HepG2 (cell line): ENCODE measurements at regions not wholly inside any gene's neighbourhood (a gene's known extent, or its start where the extent isn't known, plus 50 kb on each side); places are given as distances from the start of the nearest gene placed in this dataset.

Experiments used
- ATAC-seq: fragments of 200-7000 bp; cut with Tn5 transposase; 3 replicates; pipeline ENCODE4 v1.9.1; 2020; ENCODE audit warnings: mild to moderate bottlenecking, moderate library complexity
- BruUV-seq: library from RNA; stranded (reverse); fragments of 400-500 nt; replicated peaks from 2 replicates; lab custom pipeline; 2021; lab: Mats Ljungman, UMichigan
- CTCF ChIA-PET: fragments of 300-600 bp; formaldehyde crosslinking; extraction: SDS; loops from one replicate; lab custom pipeline; 2021; ENCODE audit warnings: low total read pairs, inconsistent platforms, low intra/inter-chr PET ratio; lab: Yijun Ruan, JAX
- POLR2A ChIA-PET: fragments of 350-600 bp; sonication (Branson Sonifier 250); formaldehyde crosslinking; loops from one replicate; lab custom pipeline; 2020; ENCODE audit warnings: antibody characterized with exemption, inconsistent platforms; lab: Yijun Ruan, JAX
- DNase-seq: peaks from one replicate; pipeline ENCODE4 v3.0.0-alpha.2; 2015; ENCODE audit warnings: low spot score
- FAIRE-seq: peaks from 3 replicates; lab custom pipeline; 2011; peaks lifted over from hg19 to GRCh38; lab: Jason Lieb, UNC
- H2AFZ ChIP-seq: one replicate; pipeline ENCODE4 v1.6.1; 2011; ENCODE audit warnings: low read length, inconsistent platforms
- H3K27ac ChIP-seq: fragments of 300-600 bp; 3 replicates; pipeline ENCODE4 v1.8.0; 2011; ENCODE audit warnings: mixed run types, mild to moderate bottlenecking, mixed read lengths, low read length, inconsistent platforms; ENCODE audit not compliant: insufficient read depth; ENCODE audit errors: extremely low read length
- H3K27me3 ChIP-seq, 2 experiments: fragments of 200-600 bp in 1 of 2; 2 replicates in 1 of 2; 3 replicates in 1 of 2; pipeline versions ENCODE4 v1.6.0 to v1.8.0; 2011; ENCODE audit warnings: low read length in 2 of 2, mild to moderate bottlenecking in 2 of 2, moderate library complexity in 2 of 2, inconsistent platforms in 1 of 2; ENCODE audit not compliant: insufficient read depth in 2 of 2, control insufficient read depth in 1 of 2
- H3K36me3 ChIP-seq, 2 experiments: fragments of 200-600 bp in 1 of 2; replicated peaks in 1 of 2; 2 replicates in 1 of 2; 3 replicates in 1 of 2; pipeline versions ENCODE4 v1.5.1 to v1.8.0; 2011; ENCODE audit warnings: low read length in 2 of 2, inconsistent platforms in 1 of 2; ENCODE audit not compliant: insufficient read depth in 2 of 2, control insufficient read depth in 1 of 2
- H3K4me1 ChIP-seq: 2 replicates; pipeline ENCODE4 v1.5.1; 2012; ENCODE audit warnings: low read length, inconsistent platforms; ENCODE audit not compliant: insufficient read depth
- H3K4me2 ChIP-seq: 2 replicates; pipeline ENCODE4 v1.6.0; 2011; ENCODE audit warnings: low read depth, low read length, inconsistent platforms
- H3K4me3 ChIP-seq, 3 experiments: fragments of 200-600 bp in 1 of 3; sonication (generic), shearing (Covaris generic) in 1 of 3; replicated peaks in 1 of 3; 2 replicates each; pipeline ENCODE4 v1.5.1; 2011 to 2016; ENCODE audit warnings: low read length in 3 of 3, inconsistent platforms in 2 of 3, low read depth in 2 of 3, mild to moderate bottlenecking in 2 of 3, control low read depth in 1 of 3, mixed read lengths in 1 of 3; ENCODE audit not compliant: insufficient read depth in 1 of 3
- H3K79me2 ChIP-seq: one replicate; pipeline ENCODE4 v1.6.1; 2011; ENCODE audit warnings: low read length, inconsistent platforms; ENCODE audit not compliant: insufficient read depth
- H3K9ac ChIP-seq: 2 replicates; pipeline ENCODE4 v1.6.0; 2011; ENCODE audit warnings: mild to moderate bottlenecking, low read depth, low read length, inconsistent platforms; ENCODE audit not compliant: insufficient read depth
- H3K9me3 ChIP-seq: 2 replicates; pipeline ENCODE4 v1.5.1; 2012; ENCODE audit warnings: mild to moderate bottlenecking, low read length
- H4K20me1 ChIP-seq: 2 replicates; pipeline ENCODE4 v1.6.0; 2011; ENCODE audit warnings: inconsistent platforms, mild to moderate bottlenecking, low read length, moderate library complexity; ENCODE audit not compliant: insufficient read depth
- CREBL2 ChIP-seq: sonication (generic); formaldehyde crosslinking; IDR thresholded peaks from 2 replicates; pipeline ENCODE4 v1.8.1; 2023; ENCODE audit warnings: missing genetic modification reagents, mild to moderate bottlenecking, borderline replicate concordance
- E2F1 ChIP-seq: sonication (generic); formaldehyde crosslinking; IDR thresholded peaks from 2 replicates; pipeline ENCODE4 v1.5.0; 2020; ENCODE audit warnings: missing genetic modification reagents
- FOXM1 ChIP-seq: sonication (generic); formaldehyde crosslinking; IDR thresholded peaks from 2 replicates; pipeline ENCODE4 v1.5.0; 2020; ENCODE audit warnings: missing genetic modification reagents
- FOXP1 ChIP-seq, 2 experiments: fragments of 450-650 bp in 1 of 2; IDR thresholded peaks; 2 replicates each; pipeline ENCODE4 v1.6.1; 2017 to 2018; ENCODE audit warnings: antibody characterized with exemption in 1 of 2
- HBP1 ChIP-seq: IDR thresholded peaks from 2 replicates; pipeline ENCODE4 v1.6.1; 2016; ENCODE audit warnings: low read depth, control low read depth
- MAFK ChIP-seq, 2 experiments: IDR thresholded peaks in 1 of 2; conservative IDR thresholded peaks in 1 of 2; 2 replicates each; pipeline ENCODE4 v1.6.1; 2011; ENCODE audit warnings: improper control_type of control experiment in 2 of 2, low read length in 2 of 2
- NR2C2 ChIP-seq: sonication (generic); formaldehyde crosslinking; IDR thresholded peaks from 2 replicates; pipeline ENCODE4 v1.4.0; 2020; ENCODE audit warnings: missing genetic modification reagents, mild to moderate bottlenecking, moderate library complexity, borderline replicate concordance
- ZNF496 ChIP-seq: sonication (generic); formaldehyde crosslinking; IDR thresholded peaks from 2 replicates; pipeline ENCODE4 v1.8.1; 2023; ENCODE audit warnings: mild to moderate bottlenecking, moderate library complexity, missing genetic modification reagents; ENCODE audit not compliant: insufficient replicate concordance
- ZNF513 ChIP-seq: sonication (generic); formaldehyde crosslinking; conservative IDR thresholded peaks from 2 replicates; pipeline ENCODE4 v1.5.0; 2020; ENCODE audit warnings: missing genetic modification reagents
- WGBS: methylation state at CpG from one replicate; pipeline ENCODE4 v1.1.6; 2017; ENCODE audit warnings: low lambda C conversion rate; 5-methylcytosine and 5-hydroxymethylcytosine counted together
- in situ Hi-C: cut with HindIII; loops from 2 replicates; pipeline ENCODE4 v1.10.0; 2017; ENCODE audit warnings: low pct_unique_long_range_greater_than_20kb; ENCODE audit not compliant: extremely low pct_ligation_motif_present
- intact Hi-C: fragments of 100-400 bp; cut with micrococcal nuclease; formaldehyde crosslinking; loops from one replicate; pipeline ENCODE4 v1.10.0; 2022; ENCODE audit not compliant: unreplicated experiment

GRCh38 chr18:61749546-61749945 lies 143.3 kb downstream of the RNF152 start:
- Histone ChIP-seq H3K9me3 (no peaks in the 10 kb centered on the region), H3K27me3 (no peaks in the 10 kb centered on the region; a peak in 1 of 5 replicates), H3K36me3 (no peaks in the 10 kb centered on the region), H3K79me2 (no peaks in the 10 kb centered on the region), H2AFZ (no peak overlapping the region), H3K4me3 (no peak overlapping the region), H3K4me2 (no peak overlapping the region), H4K20me1 (no peaks in the 10 kb centered on the region), H3K4me1 (no peaks in the 10 kb centered on the region), H3K27ac (no peak overlapping the region), H3K9ac (no peak overlapping the region)
- in situ Hi-C loops: no loop called here
- intact Hi-C loops: no loop called here
- POLR2A ChIA-PET: no interaction called here
- no TSS peak for BruUV-seq
- 27% methylated on average over 4 of the region's 4 CpGs for WGBS
- CTCF ChIA-PET: no interaction called here
- TF ChIP-seq CREBL2 (CRISPR knock-in tag) (no peak), MAFK (conservative IDR thresholded peaks at IDR 0.05 in 1 of 2, IDR thresholded peaks at IDR 0.05 in 1 of 2; ENCODE audit: low read length in 2 of 2) (0 out of 4 replicates have a peak, but pooled peaks of 1 of the 2 experiments have one; percentile 5)
- ATAC-seq: no peak
- DNase-seq: no peak
- no peak for FAIRE-seq

GRCh38 chr18:61749031-61749430 lies 143.8 kb downstream of the RNF152 start:
- 44% methylated on average over 6 of the region's 6 CpGs for WGBS
- Histone ChIP-seq H3K4me1 (no peaks in the 10 kb centered on the region), H3K9ac (no peak overlapping the region), H3K27me3 (no peaks in the 10 kb centered on the region; a peak in 1 of 5 replicates), H3K27ac (no peak overlapping the region), H3K36me3 (no peaks in the 10 kb centered on the region), H3K79me2 (no peaks in the 10 kb centered on the region), H4K20me1 (no peaks in the 10 kb centered on the region), H3K4me2 (no peak overlapping the region), H3K4me3 (no peak overlapping the region), H2AFZ (no peak overlapping the region), H3K9me3 (no peaks in the 10 kb centered on the region)
- CTCF ChIA-PET: no interaction called here
- DNase-seq (no peak), FAIRE-seq (no peak), ATAC-seq (no peak)
- no TSS peak for BruUV-seq
- intact Hi-C loops: no loop called here
- POLR2A ChIA-PET: no interaction called here
- no peak for TF ChIP-seq HBP1
- TF ChIP-seq FOXM1: no peak
- no peak for TF ChIP-seq ZNF496 (CRISPR knock-in tag)
- TF ChIP-seq NR2C2 (CRISPR knock-in tag): no peak
- no peak for TF ChIP-seq FOXP1 (IDR thresholded peaks at IDR 0.05)
- no peak for TF ChIP-seq FOXP1 (CRISPR knock-in tag; IDR thresholded peaks at IDR 0.05)
- TF ChIP-seq ZNF513 (CRISPR knock-in tag): no peak
- TF ChIP-seq E2F1: no peak
- in situ Hi-C loops: no loop called here
